GM23248 (cell line): ENCODE measurements at regions not wholly inside any gene's neighbourhood (a gene's known extent, or its start where the extent isn't known, plus 50 kb on each side); places are given as distances from the start of the nearest gene placed in this dataset.

Source experiments
- DNase-seq: peaks from one replicate; pipeline ENCODE4 v3.0.0-alpha.2; 2015
- H2AFZ ChIP-seq: fragments of 200-600 bp; sonication (generic); 2 replicates; pipeline ENCODE4 v1.6.1; 2016; ENCODE audit warnings: antibody characterized with exemption
- H3F3A ChIP-seq: fragments of 200-600 bp; sonication (generic); 2 replicates; pipeline ENCODE4 v1.6.1; 2016; ENCODE audit warnings: mild to moderate bottlenecking, antibody characterized with exemption, mixed run types; ENCODE audit not compliant: insufficient read depth
- H3K27ac ChIP-seq: fragments of 200-600 bp; sonication (generic); 2 replicates; pipeline ENCODE4 v1.5.1; 2016; ENCODE audit warnings: mild to moderate bottlenecking
- H3K27me3 ChIP-seq: fragments of 200-600 bp; sonication (generic); replicated peaks from 2 replicates; pipeline ENCODE4 v1.6.1; 2016; ENCODE audit warnings: mild to moderate bottlenecking; ENCODE audit not compliant: insufficient read depth
- H3K36me3 ChIP-seq: fragments of 200-600 bp; sonication (generic); 2 replicates; pipeline ENCODE4 v1.6.1; 2016; ENCODE audit warnings: low read depth, mild to moderate bottlenecking
- H3K4me1 ChIP-seq: fragments of 200-600 bp; sonication (generic); 2 replicates; pipeline ENCODE4 v1.6.1; 2016; ENCODE audit warnings: mild to moderate bottlenecking; ENCODE audit not compliant: insufficient read depth
- H3K4me2 ChIP-seq: fragments of 200-600 bp; sonication (generic); one replicate; pipeline ENCODE4 v1.6.1; 2016; ENCODE audit warnings: mild to moderate bottlenecking; ENCODE audit not compliant: unreplicated experiment
- H3K4me3 ChIP-seq: fragments of 200-600 bp; sonication (generic); 2 replicates; pipeline ENCODE4 v1.5.1; 2016; ENCODE audit warnings: mild to moderate bottlenecking
- H3K79me2 ChIP-seq: fragments of 200-600 bp; sonication (generic); 2 replicates; pipeline ENCODE4 v1.6.1; 2016; ENCODE audit warnings: mild to moderate bottlenecking; ENCODE audit not compliant: insufficient read depth
- H3K9ac ChIP-seq: fragments of 200-600 bp; sonication (generic); 2 replicates; pipeline ENCODE4 v1.6.1; 2016; ENCODE audit warnings: mild to moderate bottlenecking
- H3K9me2 ChIP-seq: fragments of 200-600 bp; sonication (generic); 2 replicates; pipeline ENCODE4 v1.6.1; 2016; ENCODE audit warnings: mixed run types, mild to moderate bottlenecking, moderate library complexity; ENCODE audit not compliant: insufficient read depth
- H3K9me3 ChIP-seq: fragments of 200-600 bp; sonication (generic); one replicate; pipeline ENCODE4 v1.6.1; 2017; ENCODE audit warnings: low read depth
- H4K20me1 ChIP-seq: fragments of 200-600 bp; sonication (generic); 2 replicates; pipeline ENCODE4 v1.6.0; 2016; ENCODE audit not compliant: insufficient read depth
- EZH2 ChIP-seq: fragments of 200-600 bp; sonication (generic); IDR thresholded peaks from 2 replicates; pipeline ENCODE4 v1.6.1; 2018; ENCODE audit warnings: antibody characterized with exemption, mild to moderate bottlenecking; ENCODE audit not compliant: insufficient read depth, poor library complexity, severe bottlenecking
- EZH2phosphoT487 ChIP-seq: fragments of 200-600 bp; sonication (generic); IDR thresholded peaks from 2 replicates; pipeline ENCODE4 v1.6.1; 2018; ENCODE audit warnings: antibody characterized with exemption, moderate library complexity, mild to moderate bottlenecking, low read depth; ENCODE audit not compliant: insufficient read depth
- WGBS, 2 experiments: methylation state at CpG; one replicate each; pipeline ENCODE4 v1.1.6; 2015 to 2017; ENCODE audit warnings: low lambda C conversion rate in 2 of 2, low coverage in 1 of 2; ENCODE audit errors: missing lambda C conversion rate in 2 of 2; 5-methylcytosine and 5-hydroxymethylcytosine counted together
- in situ Hi-C: fragments of 300-500 bp; cut with MboI; formaldehyde crosslinking; loops from 2 replicates; pipeline ENCODE4 v1.15.0; 2020

- Histone ChIP-seq H3K4me1 (no peaks in the 10 kb centered on the region), H3K27me3 (peaks cover 24% of the 10 kb centered on the region), H3K4me2 (no peak overlapping the region), H3K4me3 (no peak overlapping the region), H3K9me2 (no peaks in the 10 kb centered on the region), H3K9me3 (no peaks in the 10 kb centered on the region), H3K9ac (no peak overlapping the region), H3K36me3 (no peaks in the 10 kb centered on the region), H2AFZ (no peak overlapping the region), H4K20me1 (no peaks in the 10 kb centered on the region), H3F3A (no peaks in the 10 kb centered on the region), H3K79me2 (no peaks in the 10 kb centered on the region), H3K27ac (no peak overlapping the region)
- WGBS, 2 experiments = 46 to 55% methylated on average over 2 of the region's 2 CpGs
- in situ Hi-C loops = no loop called here
- TF ChIP-seq EZH2phosphoT487 = no peak
- TF ChIP-seq EZH2 = no peak
- DNase-seq = no peak
These were observed 63.7 kb upstream of the SMARCA2 start for GRCh38 chr9:1951446-1951845.

- Histone ChIP-seq H3K79me2 (no peaks in the 10 kb centered on the region), H3K9ac (no peak overlapping the region), H3K36me3 (no peaks in the 10 kb centered on the region), H3F3A (no peaks in the 10 kb centered on the region), H4K20me1 (no peaks in the 10 kb centered on the region), H3K4me2 (no peak overlapping the region), H3K9me3 (no peaks in the 10 kb centered on the region), H3K4me1 (no peaks in the 10 kb centered on the region), H3K9me2 (no peaks in the 10 kb centered on the region), H3K27ac (no peak overlapping the region), H3K27me3 (peaks cover 21% of the 10 kb centered on the region), H2AFZ (no peak overlapping the region), H3K4me3 (no peak overlapping the region)
- no peak for TF ChIP-seq EZH2
- no peak for TF ChIP-seq EZH2phosphoT487
- no peak for DNase-seq
- in situ Hi-C loops = no loop called here
- 49 to 56% methylated on average over 3 of the region's 3 CpGs for WGBS, 2 experiments
These were observed 63.1 kb upstream of the SMARCA2 start for GRCh38 chr9:1952001-1952400.

- DNase-seq = no peak
- no peak for TF ChIP-seq EZH2
- no peak for TF ChIP-seq EZH2phosphoT487
- no peak overlapping the region for H2AFZ ChIP-seq
- no peak overlapping the region for H3K9ac ChIP-seq
- no peaks in the 10 kb centered on the region for H3K9me2 ChIP-seq
- no peaks in the 10 kb centered on the region for H4K20me1 ChIP-seq
- H3K36me3 ChIP-seq = no peaks in the 10 kb centered on the region
- no peaks in the 10 kb centered on the region for H3K9me3 ChIP-seq
- H3K4me2 ChIP-seq = no peak overlapping the region
- no peaks in the 10 kb centered on the region for H3F3A ChIP-seq
- H3K79me2 ChIP-seq = no peaks in the 10 kb centered on the region
- no peak overlapping the region for H3K27ac ChIP-seq
- H3K4me1 ChIP-seq = no peaks in the 10 kb centered on the region
- no peak overlapping the region for H3K4me3 ChIP-seq
- in situ Hi-C loops = no loop called here
- 30 to 38% methylated on average over 2 of the region's 2 CpGs for WGBS, 2 experiments
- H3K27me3 ChIP-seq = peaks cover 22% of the 10 kb centered on the region
These were observed 60.9 kb upstream of the SMARCA2 start for GRCh38 chr9:1954238-1954637.

GRCh38 chr9:1956958-1957357 is 58.2 kb upstream of the SMARCA2 start:
- no peaks in the 10 kb centered on the region for H4K20me1 ChIP-seq
- DNase-seq = no peak
- 89 to 93% methylated on average over 1 of the region's 1 CpG for WGBS, 2 experiments
- H3K27ac ChIP-seq = no peak overlapping the region
- H2AFZ ChIP-seq = no peak overlapping the region
- H3K4me3 ChIP-seq = no peak overlapping the region
- TF ChIP-seq EZH2 (no peak), EZH2phosphoT487 (no peak)
- H3K9ac ChIP-seq = no peak overlapping the region
- peaks cover 11% of the 10 kb centered on the region for H3K27me3 ChIP-seq
- H3K79me2 ChIP-seq = no peaks in the 10 kb centered on the region
- H3K4me2 ChIP-seq = no peak overlapping the region
- H3K9me3 ChIP-seq = no peaks in the 10 kb centered on the region
- H3K36me3 ChIP-seq = no peaks in the 10 kb centered on the region
- H3K4me1 ChIP-seq = no peaks in the 10 kb centered on the region
- in situ Hi-C loops = no loop called here
- no peaks in the 10 kb centered on the region for H3F3A ChIP-seq
- H3K9me2 ChIP-seq = no peaks in the 10 kb centered on the region

GRCh38 chr9:1957856-1958255 is 57.3 kb upstream of the SMARCA2 start:
- no peaks in the 10 kb centered on the region for H3K9me2 ChIP-seq
- H3K4me3 ChIP-seq = no peak overlapping the region
- peaks cover 4% of the 10 kb centered on the region; the same call in 1 of the 2 replicates for H3K27me3 ChIP-seq
- H3K9ac ChIP-seq = no peak overlapping the region
- H3K36me3 ChIP-seq = no peaks in the 10 kb centered on the region
- H2AFZ ChIP-seq = no peak overlapping the region
- no peaks in the 10 kb centered on the region for H3K4me1 ChIP-seq
- no peaks in the 10 kb centered on the region for H3K9me3 ChIP-seq
- 33 to 34% methylated on average over 2 of the region's 2 CpGs for WGBS, 2 experiments
- H3K27ac ChIP-seq = no peak overlapping the region
- TF ChIP-seq EZH2phosphoT487 (no peak), EZH2 (no peak)
- H3K79me2 ChIP-seq = no peaks in the 10 kb centered on the region
- no peak for DNase-seq
- in situ Hi-C loops = no loop called here
- H4K20me1 ChIP-seq = no peaks in the 10 kb centered on the region
- no peak overlapping the region for H3K4me2 ChIP-seq
- H3F3A ChIP-seq = no peaks in the 10 kb centered on the region
